ENCODE measurements at regions not wholly inside any gene's neighbourhood (a gene's known extent, or its start where the extent isn't known, plus 50 kb on each side); places are given as distances from the start of the nearest gene placed in this dataset.

DNA sequence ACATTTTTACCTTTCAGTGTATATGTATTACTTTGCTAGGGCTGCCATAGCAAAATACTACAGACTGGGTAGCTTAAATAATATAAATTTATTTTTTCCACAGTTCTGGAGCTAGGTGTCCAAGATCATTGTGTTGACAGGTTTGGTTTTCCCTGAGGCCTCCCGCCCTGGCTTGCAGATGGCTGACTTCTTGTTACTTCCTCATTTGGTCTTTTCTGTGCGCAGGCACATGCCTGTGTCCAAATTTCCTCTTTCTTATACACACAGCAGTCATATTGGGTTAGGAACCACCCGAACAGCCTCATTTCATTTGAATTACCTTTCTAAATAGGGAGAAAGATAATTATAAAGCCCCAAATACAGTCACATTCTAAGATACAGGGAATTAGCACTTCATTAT is 521.6 kb upstream of the SORCS1 start:
- Histone ChIP-seq H3K36me3 (ENCODE audit: insufficient read depth) (no peaks in the 10 kb centered on the region), H3K4me1 (ENCODE audit: insufficient read depth) (no peaks in the 10 kb centered on the region; the same call in 1 of the 2 replicates), H3K27me3 (ENCODE audit: insufficient read depth) (no peaks in the 10 kb centered on the region), H3K79me2 (replicated peaks; ENCODE audit: insufficient read depth) (no peaks in the 10 kb centered on the region), H4K20me1 (replicated peaks; ENCODE audit: insufficient read depth) (no peaks in the 10 kb centered on the region), H3K9me2 (ENCODE audit: insufficient read depth) (no peaks in the 10 kb centered on the region), H2AFZ (no peak overlapping the region), H3F3A (replicated peaks; ENCODE audit: low read depth) (no peaks in the 10 kb centered on the region), H3K27ac (ENCODE audit: low read depth) (no peak overlapping the region), H3K4me2 (no peak overlapping the region), H3K4me3 (no peak overlapping the region)
- no peak for ATAC-seq
- Mint-ChIP-seq H3K27me3 (ENCODE audit: insufficient read depth, low read depth, poor library complexity) (no peaks in the 10 kb centered on the region), H3K4me1 (peaks cover 4% of the 10 kb centered on the region; the same call in 2 of the 3 replicates), H3K4me3 (no peak overlapping the region), H3K36me3 (ENCODE audit: low read depth) (no peaks in the 10 kb centered on the region), H3K9me3 (no peaks in the 10 kb centered on the region), H3K27ac (no peak overlapping the region)
- DNase-seq (ENCODE audit: low spot score): no peak
- TF ChIP-seq, protein P1, sequence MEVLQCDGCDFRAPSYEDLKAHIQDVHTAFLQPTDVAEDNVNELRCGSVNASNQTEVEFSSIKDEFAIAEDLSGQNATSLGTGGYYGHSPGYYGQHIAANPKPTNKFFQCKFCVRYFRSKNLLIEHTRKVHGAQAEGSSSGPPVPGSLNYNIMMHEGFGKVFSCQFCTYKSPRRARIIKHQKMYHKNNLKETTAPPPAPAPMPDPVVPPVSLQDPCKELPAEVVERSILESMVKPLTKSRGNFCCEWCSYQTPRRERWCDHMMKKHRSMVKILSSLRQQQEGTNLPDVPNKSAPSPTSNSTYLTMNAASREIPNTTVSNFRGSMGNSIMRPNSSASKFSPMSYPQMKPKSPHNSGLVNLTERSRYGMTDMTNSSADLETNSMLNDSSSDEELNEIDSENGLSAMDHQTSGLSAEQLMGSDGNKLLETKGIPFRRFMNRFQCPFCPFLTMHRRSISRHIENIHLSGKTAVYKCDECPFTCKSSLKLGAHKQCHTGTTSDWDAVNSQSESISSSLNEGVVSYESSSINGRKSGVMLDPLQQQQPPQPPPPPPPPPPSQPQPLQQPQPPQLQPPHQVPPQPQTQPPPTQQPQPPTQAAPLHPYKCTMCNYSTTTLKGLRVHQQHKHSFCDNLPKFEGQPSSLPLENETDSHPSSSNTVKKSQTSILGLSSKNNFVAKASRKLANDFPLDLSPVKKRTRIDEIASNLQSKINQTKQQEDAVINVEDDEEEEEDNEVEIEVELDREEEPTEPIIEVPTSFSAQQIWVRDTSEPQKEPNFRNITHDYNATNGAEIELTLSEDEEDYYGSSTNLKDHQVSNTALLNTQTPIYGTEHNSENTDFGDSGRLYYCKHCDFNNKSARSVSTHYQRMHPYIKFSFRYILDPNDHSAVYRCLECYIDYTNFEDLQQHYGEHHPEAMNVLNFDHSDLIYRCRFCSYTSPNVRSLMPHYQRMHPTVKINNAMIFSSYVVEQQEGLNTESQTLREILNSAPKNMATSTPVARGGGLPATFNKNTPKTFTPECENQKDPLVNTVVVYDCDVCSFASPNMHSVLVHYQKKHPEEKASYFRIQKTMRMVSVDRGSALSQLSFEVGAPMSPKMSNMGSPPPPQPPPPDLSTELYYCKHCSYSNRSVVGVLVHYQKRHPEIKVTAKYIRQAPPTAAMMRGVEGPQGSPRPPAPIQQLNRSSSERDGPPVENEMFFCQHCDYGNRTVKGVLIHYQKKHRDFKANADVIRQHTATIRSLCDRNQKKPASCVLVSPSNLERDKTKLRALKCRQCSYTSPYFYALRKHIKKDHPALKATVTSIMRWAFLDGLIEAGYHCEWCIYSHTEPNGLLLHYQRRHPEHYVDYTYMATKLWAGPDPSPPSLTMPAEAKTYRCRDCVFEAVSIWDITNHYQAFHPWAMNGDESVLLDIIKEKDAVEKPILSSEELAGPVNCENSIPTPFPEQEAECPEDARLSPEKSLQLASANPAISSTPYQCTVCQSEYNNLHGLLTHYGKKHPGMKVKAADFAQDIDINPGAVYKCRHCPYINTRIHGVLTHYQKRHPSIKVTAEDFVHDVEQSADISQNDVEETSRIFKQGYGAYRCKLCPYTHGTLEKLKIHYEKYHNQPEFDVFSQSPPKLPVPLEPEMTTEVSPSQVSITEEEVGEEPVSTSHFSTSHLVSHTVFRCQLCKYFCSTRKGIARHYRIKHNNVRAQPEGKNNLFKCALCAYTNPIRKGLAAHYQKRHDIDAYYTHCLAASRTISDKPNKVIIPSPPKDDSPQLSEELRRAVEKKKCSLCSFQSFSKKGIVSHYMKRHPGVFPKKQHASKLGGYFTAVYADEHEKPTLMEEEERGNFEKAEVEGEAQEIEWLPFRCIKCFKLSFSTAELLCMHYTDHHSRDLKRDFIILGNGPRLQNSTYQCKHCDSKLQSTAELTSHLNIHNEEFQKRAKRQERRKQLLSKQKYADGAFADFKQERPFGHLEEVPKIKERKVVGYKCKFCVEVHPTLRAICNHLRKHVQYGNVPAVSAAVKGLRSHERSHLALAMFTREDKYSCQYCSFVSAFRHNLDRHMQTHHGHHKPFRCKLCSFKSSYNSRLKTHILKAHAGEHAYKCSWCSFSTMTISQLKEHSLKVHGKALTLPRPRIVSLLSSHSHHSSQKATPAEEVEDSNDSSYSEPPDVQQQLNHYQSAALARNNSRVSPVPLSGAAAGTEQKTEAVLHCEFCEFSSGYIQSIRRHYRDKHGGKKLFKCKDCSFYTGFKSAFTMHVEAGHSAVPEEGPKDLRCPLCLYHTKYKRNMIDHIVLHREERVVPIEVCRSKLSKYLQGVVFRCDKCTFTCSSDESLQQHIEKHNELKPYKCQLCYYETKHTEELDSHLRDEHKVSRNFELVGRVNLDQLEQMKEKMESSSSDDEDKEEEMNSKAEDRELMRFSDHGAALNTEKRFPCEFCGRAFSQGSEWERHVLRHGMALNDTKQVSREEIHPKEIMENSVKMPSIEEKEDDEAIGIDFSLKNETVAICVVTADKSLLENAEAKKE (CRISPR knock-in tag; IDR thresholded peaks at IDR 0.05): no peak
- TF ChIP-seq NANOG (IDR thresholded peaks at IDR 0.05; ENCODE audit: borderline replicate concordance): no peak
- no peak for TF ChIP-seq POLR2AphosphoS5 (IDR thresholded peaks at IDR 0.05; ENCODE audit: low read depth)
- TF ChIP-seq EZH2phosphoT487 (IDR thresholded peaks at IDR 0.05; ENCODE audit: unreplicated experiment): no peak
- TF ChIP-seq STAT1 (IDR thresholded peaks at IDR 0.05; ENCODE audit: unreplicated experiment): no peak
- no peak for TF ChIP-seq ZNF114 (CRISPR knock-in tag; IDR thresholded peaks at IDR 0.05)
- no peak for TF ChIP-seq EZH2 (IDR thresholded peaks at IDR 0.05; ENCODE audit: low read depth, unreplicated experiment)
- TF ChIP-seq, protein P2, sequence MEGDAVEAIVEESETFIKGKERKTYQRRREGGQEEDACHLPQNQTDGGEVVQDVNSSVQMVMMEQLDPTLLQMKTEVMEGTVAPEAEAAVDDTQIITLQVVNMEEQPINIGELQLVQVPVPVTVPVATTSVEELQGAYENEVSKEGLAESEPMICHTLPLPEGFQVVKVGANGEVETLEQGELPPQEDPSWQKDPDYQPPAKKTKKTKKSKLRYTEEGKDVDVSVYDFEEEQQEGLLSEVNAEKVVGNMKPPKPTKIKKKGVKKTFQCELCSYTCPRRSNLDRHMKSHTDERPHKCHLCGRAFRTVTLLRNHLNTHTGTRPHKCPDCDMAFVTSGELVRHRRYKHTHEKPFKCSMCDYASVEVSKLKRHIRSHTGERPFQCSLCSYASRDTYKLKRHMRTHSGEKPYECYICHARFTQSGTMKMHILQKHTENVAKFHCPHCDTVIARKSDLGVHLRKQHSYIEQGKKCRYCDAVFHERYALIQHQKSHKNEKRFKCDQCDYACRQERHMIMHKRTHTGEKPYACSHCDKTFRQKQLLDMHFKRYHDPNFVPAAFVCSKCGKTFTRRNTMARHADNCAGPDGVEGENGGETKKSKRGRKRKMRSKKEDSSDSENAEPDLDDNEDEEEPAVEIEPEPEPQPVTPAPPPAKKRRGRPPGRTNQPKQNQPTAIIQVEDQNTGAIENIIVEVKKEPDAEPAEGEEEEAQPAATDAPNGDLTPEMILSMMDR (conservative IDR thresholded peaks at IDR 0.05; ENCODE audit: low read depth in 2 of 2): no peak
- no peak for TF ChIP-seq JUNB (IDR thresholded peaks at IDR 0.05; ENCODE audit: unreplicated experiment)
- TF ChIP-seq CREB1 (CRISPR knock-in tag; IDR thresholded peaks at IDR 0.05; ENCODE audit: low read depth): no peak

All from GM23338 (cell line).